B cell (primary cell): ENCODE measurements at regions not wholly inside any gene's neighbourhood (a gene's known extent, or its start where the extent isn't known, plus 50 kb on each side); places are given as distances from the start of the nearest gene placed in this dataset.

ENCODE experiments used
- ATAC-seq: fragments of 200-7000 bp; cut with Tn5 transposase; one replicate; pipeline ENCODE4 v1.10.0; 2021; ENCODE audit warnings: low read depth, mild to moderate bottlenecking, moderate number of reproducible peaks, moderate library complexity
- CTCF ChIA-PET: fragments of 350-600 bp; sonication (Branson Sonifier 250); formaldehyde crosslinking; loops from one replicate; lab custom pipeline; 2021; ENCODE audit warnings: antibody characterized with exemption, inconsistent platforms; lab: Charles Lee
- POLR2A ChIA-PET: fragments of 350-600 bp; sonication (Branson Sonifier 250); formaldehyde crosslinking; loops from one replicate; lab custom pipeline; 2021; ENCODE audit warnings: antibody characterized with exemption; lab: Charles Lee
- DNase-seq: peaks from one replicate; pipeline ENCODE4 v3.0.0; 2013
- H2AFZ ChIP-seq: 2 replicates; pipeline ENCODE4 v1.6.1; 2012; ENCODE audit warnings: mild to moderate bottlenecking, low read depth, low read length; ENCODE audit not compliant: insufficient read depth, poor library complexity, severe bottlenecking
- H3K27ac ChIP-seq, 2 donors: 1 replicate in 1 of 2; 2 replicates in 1 of 2; pipeline ENCODE4 v1.5.1; 2012 to 2013; ENCODE audit warnings: low read length in 2 of 2, mild to moderate bottlenecking in 2 of 2, moderate library complexity in 1 of 2
- H3K27me3 ChIP-seq, 4 experiments: fragments of 200-600 bp in 1 of 4; sonication (generic) in 1 of 4; replicated peaks in 1 of 4; 1 replicate in 2 of 4; 2 replicates in 2 of 4; pipeline versions ENCODE4 v1.6.1 to v1.7.0; 2013 to 2016; ENCODE audit warnings: low read length in 3 of 4, mild to moderate bottlenecking in 2 of 4, mixed read lengths in 1 of 4, moderate library complexity in 1 of 4; ENCODE audit not compliant: insufficient read depth in 4 of 4, control insufficient read depth in 3 of 4; ENCODE audit errors: control extremely low read depth in 1 of 4
- H3K36me3 ChIP-seq, 2 experiments: replicated peaks in 1 of 2; 1 replicate in 1 of 2; 2 replicates in 1 of 2; pipeline versions ENCODE4 v1.6.1 to v1.7.1; 2013; ENCODE audit warnings: low read length in 1 of 2; ENCODE audit not compliant: insufficient read depth in 2 of 2, control insufficient read depth in 1 of 2; ENCODE audit errors: control extremely low read depth in 1 of 2, extremely low read depth in 1 of 2
- H3K4me1 ChIP-seq, 2 donors: fragments of 200-600 bp in 1 of 2; sonication (generic) in 1 of 2; 1 replicate in 1 of 2; 2 replicates in 1 of 2; pipeline versions ENCODE4 v1.5.1 to v1.6.1; 2013 to 2017; ENCODE audit warnings: low read length in 2 of 2; ENCODE audit not compliant: control insufficient read depth in 2 of 2, insufficient read depth in 2 of 2
- H3K4me2 ChIP-seq: replicated peaks from 2 replicates; pipeline ENCODE3; 2012; ENCODE audit warnings: mild to moderate bottlenecking, low read depth, low read length; ENCODE audit not compliant: poor library complexity, severe bottlenecking
- H3K4me3 ChIP-seq, 5 experiments: fragments of 200-600 bp in 1 of 5; sonication (generic) in 1 of 5; 1 replicate in 3 of 5; 2 replicates in 2 of 5; pipeline versions ENCODE4 v1.5.1 to v1.7.0; 2011 to 2016; ENCODE audit warnings: low read length in 4 of 5, mild to moderate bottlenecking in 4 of 5, low read depth in 2 of 5, control low read depth in 1 of 5, moderate library complexity in 1 of 5; ENCODE audit not compliant: insufficient read depth in 1 of 5; ENCODE audit errors: control extremely low read depth in 1 of 5, extremely low read depth in 1 of 5
- H3K79me2 ChIP-seq: fragments of 200-600 bp; sonication (generic); one replicate; pipeline ENCODE4 v1.6.0; 2016; ENCODE audit warnings: low read length; ENCODE audit not compliant: control insufficient read depth, insufficient read depth
- H3K9ac ChIP-seq: fragments of 200-600 bp; sonication (generic); 2 replicates; pipeline ENCODE4 v1.6.1; 2017; ENCODE audit warnings: mild to moderate bottlenecking, low read length, moderate library complexity
- H3K9me3 ChIP-seq, 3 donors: one replicate each; pipeline versions ENCODE4 v1.6.1 to v1.7.1; 2013; ENCODE audit warnings: low read length in 2 of 3; ENCODE audit not compliant: control insufficient read depth in 2 of 3, insufficient read depth in 1 of 3; ENCODE audit errors: control extremely low read depth in 1 of 3
- H4K20me1 ChIP-seq: 2 replicates; pipeline ENCODE4 v1.6.0; 2012; ENCODE audit warnings: mild to moderate bottlenecking, low read length; ENCODE audit not compliant: insufficient read depth, control insufficient read depth, poor library complexity, severe bottlenecking
- H3K27ac Mint-ChIP-seq: one replicate; pipeline ENCODE4 v1.8.0; 2021; ENCODE audit warnings: mixed read lengths
- H3K27me3 Mint-ChIP-seq: one replicate; pipeline ENCODE4 v1.8.0; 2021; ENCODE audit warnings: mixed read lengths
- H3K4me1 Mint-ChIP-seq: one replicate; pipeline ENCODE4 v1.8.0; 2021; ENCODE audit warnings: mixed read lengths
- H3K4me3 Mint-ChIP-seq: one replicate; pipeline ENCODE4 v1.8.0; 2021; ENCODE audit warnings: mixed read lengths
- H3K9me3 Mint-ChIP-seq: one replicate; pipeline ENCODE4 v1.8.0; 2022; ENCODE audit warnings: mixed read lengths; ENCODE audit not compliant: insufficient read depth
- EZH2 ChIP-seq: IDR thresholded peaks from 2 replicates; pipeline ENCODE4 v1.6.1; 2012; ENCODE audit warnings: borderline replicate concordance, low read depth, mild to moderate bottlenecking, moderate library complexity, low read length; ENCODE audit not compliant: insufficient read depth, poor library complexity, severe bottlenecking
- WGBS: methylation state at CpG from one replicate; pipeline ENCODE4 v1.1.5; 2013; ENCODE audit warnings: missing lambda C conversion rate; ENCODE audit not compliant: insufficient coverage; 5-methylcytosine and 5-hydroxymethylcytosine counted together
- intact Hi-C: fragments of 100-400 bp; cut with micrococcal nuclease; formaldehyde crosslinking; loops from one replicate; pipeline ENCODE4 v1.10.0; 2022
- TF ChIP-seq, protein P1 (sequence below): fragments of 200-600 bp; IDR thresholded peaks from one replicate; pipeline ENCODE4 v1.8.0; 2022; ENCODE audit warnings: antibody characterized with exemption, mild to moderate bottlenecking

DNA sequence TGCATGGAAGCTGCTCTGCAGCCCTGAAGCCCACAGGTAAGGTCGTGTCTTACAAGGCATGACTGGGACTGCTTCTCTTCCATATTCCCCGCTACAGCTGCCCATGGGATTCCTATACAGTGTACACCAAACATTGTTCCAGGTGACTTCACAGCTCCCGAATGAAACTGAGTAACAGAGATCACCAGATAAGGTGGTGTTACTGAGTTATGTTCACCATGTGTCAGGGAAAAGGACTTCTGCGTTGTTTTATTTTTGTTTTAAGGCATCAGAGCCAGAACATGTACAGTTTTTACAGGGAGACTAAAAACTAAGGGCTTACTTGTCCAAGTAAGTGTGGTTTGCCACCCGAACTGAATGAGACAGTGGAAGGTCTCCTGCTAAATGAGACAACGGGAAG is 138.3 kb downstream of the CD83 start:
- Mint-ChIP-seq H3K27ac (peak overlapping the region; percentile 70), H3K27me3 (no peaks in the 10 kb centered on the region), H3K4me3 (no peak overlapping the region), H3K9me3 (no peaks in the 10 kb centered on the region), H3K4me1 (peaks cover 50% of the 10 kb centered on the region)
- Histone ChIP-seq H3K9me3 (peaks cover 0 to 9% (median 4%) of the 10 kb centered on the region in 3 donors), H4K20me1 (no peaks in the 10 kb centered on the region), H2AFZ (no peak overlapping the region), H3K27me3 (no peaks in the 10 kb centered on the region), H3K4me1 (peaks cover 35 to 42% of the 10 kb centered on the region in 2 donors), H3K4me3 (no peak overlapping the region), H3K79me2 (no peaks in the 10 kb centered on the region), H3K27ac (no peak overlapping the region), H3K4me2 (no peak overlapping the region), H3K9ac (no peak overlapping the region), H3K36me3 (no peaks in the 10 kb centered on the region)
- TF ChIP-seq EZH2: no peak
- TF ChIP-seq, protein P1, sequence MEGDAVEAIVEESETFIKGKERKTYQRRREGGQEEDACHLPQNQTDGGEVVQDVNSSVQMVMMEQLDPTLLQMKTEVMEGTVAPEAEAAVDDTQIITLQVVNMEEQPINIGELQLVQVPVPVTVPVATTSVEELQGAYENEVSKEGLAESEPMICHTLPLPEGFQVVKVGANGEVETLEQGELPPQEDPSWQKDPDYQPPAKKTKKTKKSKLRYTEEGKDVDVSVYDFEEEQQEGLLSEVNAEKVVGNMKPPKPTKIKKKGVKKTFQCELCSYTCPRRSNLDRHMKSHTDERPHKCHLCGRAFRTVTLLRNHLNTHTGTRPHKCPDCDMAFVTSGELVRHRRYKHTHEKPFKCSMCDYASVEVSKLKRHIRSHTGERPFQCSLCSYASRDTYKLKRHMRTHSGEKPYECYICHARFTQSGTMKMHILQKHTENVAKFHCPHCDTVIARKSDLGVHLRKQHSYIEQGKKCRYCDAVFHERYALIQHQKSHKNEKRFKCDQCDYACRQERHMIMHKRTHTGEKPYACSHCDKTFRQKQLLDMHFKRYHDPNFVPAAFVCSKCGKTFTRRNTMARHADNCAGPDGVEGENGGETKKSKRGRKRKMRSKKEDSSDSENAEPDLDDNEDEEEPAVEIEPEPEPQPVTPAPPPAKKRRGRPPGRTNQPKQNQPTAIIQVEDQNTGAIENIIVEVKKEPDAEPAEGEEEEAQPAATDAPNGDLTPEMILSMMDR: no peak
- CTCF ChIA-PET: interaction anchor here (1.9 kb wide), 1 partner anchor 9 kb away, joined by 7 read pairs; no protein-coding TSS in a partner anchor
- intact Hi-C loops: loop anchor here (10.0 kb wide), 1 partner anchor 59 kb away; no protein-coding TSS in a partner anchor
- POLR2A ChIA-PET: interaction anchor here (0.6 to 0.7 kb wide), 2 partner anchors 115 to 417 kb away, joined by 3 to 4 read pairs; no protein-coding TSS in a partner anchor
- ATAC-seq (no peak), DNase-seq (no peak)
- whole genome bisulfite sequencing: 100% methylated on average over 4 of the region's 6 CpGs

DNA sequence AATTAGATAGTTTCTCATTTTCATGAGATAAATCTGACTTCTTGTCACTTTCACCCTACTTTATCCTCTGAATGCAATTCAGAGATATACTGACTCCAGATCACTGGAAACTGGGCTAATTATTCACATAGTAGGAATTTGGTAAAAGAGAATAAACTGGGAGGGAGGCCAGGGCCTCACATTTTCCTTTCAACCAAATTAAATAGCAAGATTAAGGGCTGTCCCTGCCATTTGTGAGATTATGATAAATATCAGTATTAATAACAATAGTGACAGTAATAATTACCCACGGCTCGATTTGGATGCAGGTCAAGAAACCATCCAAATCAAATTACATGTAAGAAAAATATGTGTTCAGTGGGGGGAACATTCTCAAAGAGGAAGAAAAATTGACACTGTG is 140.5 kb downstream of the CD83 start:
- no peak overlapping the region for H3K27ac ChIP-seq
- no peak overlapping the region for H3K4me2 ChIP-seq
- no peaks in the 10 kb centered on the region for H3K79me2 ChIP-seq
- TF ChIP-seq, protein P1: no peak
- TF ChIP-seq EZH2: no peak
- H3K9me3 Mint-ChIP-seq: peaks cover 3% of the 10 kb centered on the region
- H3K4me3 ChIP-seq: no peak overlapping the region
- DNase-seq (no peak), ATAC-seq (no peak)
- no peak overlapping the region for H3K9ac ChIP-seq
- peaks cover 33% of the 10 kb centered on the region in 2 donors for H3K4me1 ChIP-seq
- H3K9me3 ChIP-seq: peaks cover 0 to 10% (median 5%) of the 10 kb centered on the region in 3 donors
- intact Hi-C loops: loop anchor here (10.0 kb wide), 1 partner anchor 57 kb away; no protein-coding TSS in a partner anchor
- no peaks in the 10 kb centered on the region for H3K27me3 Mint-ChIP-seq
- no peaks in the 10 kb centered on the region for H4K20me1 ChIP-seq
- peaks cover 36% of the 10 kb centered on the region for H3K4me1 Mint-ChIP-seq
- H3K27me3 ChIP-seq: no peaks in the 10 kb centered on the region
- POLR2A ChIA-PET: no interaction called here
- H2AFZ ChIP-seq: no peak overlapping the region
- H3K36me3 ChIP-seq: no peaks in the 10 kb centered on the region
- H3K4me3 Mint-ChIP-seq: no peak overlapping the region
- H3K27ac Mint-ChIP-seq: no peak overlapping the region
- CTCF ChIA-PET: no interaction called here
- no CpG with 5 or more reads among the region's 2 CpGs for WGBS
